ENCODE measurements at regions not wholly inside any gene's neighbourhood (a gene's known extent, or its start where the extent isn't known, plus 50 kb on each side); places are given as distances from the start of the nearest gene placed in this dataset.

DNA sequence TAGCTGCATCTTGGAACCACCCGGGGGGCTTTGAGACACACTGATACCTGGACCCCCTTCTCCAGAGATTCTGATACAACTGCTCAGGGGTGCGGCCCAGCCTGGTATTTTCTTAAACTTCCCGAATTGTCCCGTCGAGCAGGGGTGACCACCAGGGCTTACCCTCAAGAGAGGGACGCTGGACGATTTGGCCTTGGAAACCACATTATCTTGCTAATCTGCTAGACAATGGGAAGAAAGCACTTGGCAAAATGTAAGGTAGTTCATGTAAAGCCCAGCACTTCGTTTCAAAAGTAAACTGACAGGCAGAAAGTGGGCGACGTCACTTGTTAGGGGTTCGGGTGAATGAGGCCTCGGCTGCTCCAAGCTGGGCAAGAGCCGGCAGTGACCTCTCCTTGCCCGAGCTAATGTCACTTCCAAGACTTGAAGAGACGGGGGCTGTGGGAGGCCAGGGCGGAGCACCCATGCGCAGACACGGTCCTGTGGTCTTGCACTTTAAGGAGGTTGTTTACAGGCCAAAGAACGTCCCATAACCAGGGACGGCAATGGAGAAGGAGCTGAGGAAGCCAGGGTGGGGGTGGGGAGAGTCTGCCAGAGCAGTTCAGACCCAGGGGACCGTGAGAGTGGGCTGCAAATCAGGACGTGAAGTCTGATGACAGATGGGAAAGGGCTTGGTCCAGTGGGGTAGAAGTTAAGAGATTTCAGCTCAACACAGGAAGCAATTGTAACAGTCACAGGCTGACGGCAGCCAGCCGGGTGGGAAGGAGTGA is 152.7 kb upstream of the GSE1 start:
- Histone ChIP-seq H3K9me3 (ENCODE audit: insufficient read depth, low read depth, low read length) (no peaks in the 10 kb centered on the region), H3K9ac (ENCODE audit: low read depth, low read length, poor library complexity, severe bottlenecking) (peak overlapping the region; percentile 88), H3K4me3 (ENCODE audit: low read length, poor library complexity, severe bottlenecking) (peak overlapping the region; percentile 85), H3K4me1 (ENCODE audit: insufficient read depth, low read length, poor library complexity, severe bottlenecking) (peaks cover 86% of the 10 kb centered on the region), H3K27me3 (ENCODE audit: insufficient read depth, low read length, poor library complexity, severe bottlenecking) (no peaks in the 10 kb centered on the region), H3K4me2 (ENCODE audit: low read depth, low read length, poor library complexity, severe bottlenecking) (peak overlapping the region; percentile 89), H3K9me2 (replicated peaks; ENCODE audit: low read depth, low read length) (no peaks in the 10 kb centered on the region), H3K79me2 (ENCODE audit: insufficient read depth, low read length) (peaks cover 43% of the 10 kb centered on the region; the same call in 1 of the 2 replicates), H3F3A (ENCODE audit: low read depth) (peaks cover 2% of the 10 kb centered on the region; the same call in 1 of the 2 replicates), H2AFZ (ENCODE audit: low read length) (no peak overlapping the region), H3K36me3 (ENCODE audit: insufficient read depth, low read length) (no peaks in the 10 kb centered on the region), H4K20me1 (ENCODE audit: insufficient read depth, low read length, poor library complexity, severe bottlenecking) (no peaks in the 10 kb centered on the region)
- TF ChIP-seq EZH2phosphoT487 (IDR thresholded peaks at IDR 0.05; ENCODE audit: borderline replicate concordance) (no peak), CTCF (conservative IDR thresholded peaks at IDR 0.05; ENCODE audit: low read length) (no peak)

- H3K4me2 ChIP-seq (ENCODE audit: low read depth, low read length, poor library complexity, severe bottlenecking) = peak overlapping the region; percentile 89
These were observed 151.9 kb upstream of the GSE1 start for GRCh38 chr16:85461022-85461813.

More at GRCh38 chr16:85461022-85461813, 151.9 kb upstream of the GSE1 start:
- Histone ChIP-seq H3K4me1 (ENCODE audit: insufficient read depth, low read length, poor library complexity, severe bottlenecking) (peaks cover 86% of the 10 kb centered on the region), H3K9me3 (ENCODE audit: insufficient read depth, low read depth, low read length) (no peaks in the 10 kb centered on the region), H3K9ac (ENCODE audit: low read depth, low read length, poor library complexity, severe bottlenecking) (peak overlapping the region; percentile 88), H3K36me3 (ENCODE audit: insufficient read depth, low read length) (no peaks in the 10 kb centered on the region), H3K79me2 (ENCODE audit: insufficient read depth, low read length) (peaks cover 51% of the 10 kb centered on the region; the same call in 1 of the 2 replicates), H4K20me1 (ENCODE audit: insufficient read depth, low read length, poor library complexity, severe bottlenecking) (no peaks in the 10 kb centered on the region), H3K4me3 (ENCODE audit: low read length, poor library complexity, severe bottlenecking) (peak overlapping the region; percentile 85), H2AFZ (ENCODE audit: low read length) (no peak overlapping the region), H3K27me3 (ENCODE audit: insufficient read depth, low read length, poor library complexity, severe bottlenecking) (no peaks in the 10 kb centered on the region), H3K9me2 (replicated peaks; ENCODE audit: low read depth, low read length) (no peaks in the 10 kb centered on the region), H3F3A (ENCODE audit: low read depth) (peaks cover 2% of the 10 kb centered on the region; the same call in 1 of the 2 replicates)
- TF ChIP-seq EZH2phosphoT487 (IDR thresholded peaks at IDR 0.05; ENCODE audit: borderline replicate concordance) (no peak), CTCF (conservative IDR thresholded peaks at IDR 0.05; ENCODE audit: low read length) (no peak)

All from Loucy (cell line).